ENCODE measurements at regions not wholly inside any gene's neighbourhood (a gene's known extent, or its start where the extent isn't known, plus 50 kb on each side); places are given as distances from the start of the nearest gene placed in this dataset.

GRCh38 chr10:4646547-4646946 lies 179.5 kb upstream of the AKR1E2 start:
- Histone ChIP-seq H3K4me3 (ENCODE audit: low read length) (no peak overlapping the region), H3K9me3 (ENCODE audit: insufficient read depth, low read depth, low read length) (no peaks in the 10 kb centered on the region), H3K27me3 (ENCODE audit: insufficient read depth, low read length) (no peaks in the 10 kb centered on the region), H3K4me1 (ENCODE audit: insufficient read depth, low read length) (no peaks in the 10 kb centered on the region), H3K9ac (ENCODE audit: low read depth, low read length) (no peak overlapping the region), H3K27ac (ENCODE audit: low read length) (no peak overlapping the region), H3K36me3 (ENCODE audit: insufficient read depth, low read depth, low read length) (no peaks in the 10 kb centered on the region)

- no peak overlapping the region for H3K4me3 ChIP-seq (ENCODE audit: low read length)
- H3K9ac ChIP-seq (ENCODE audit: low read depth, low read length): no peak overlapping the region
- no peaks in the 10 kb centered on the region for H3K27me3 ChIP-seq (ENCODE audit: insufficient read depth, low read length)
- H3K9me3 ChIP-seq (ENCODE audit: insufficient read depth, low read depth, low read length): no peaks in the 10 kb centered on the region
- no peaks in the 10 kb centered on the region for H3K36me3 ChIP-seq (ENCODE audit: insufficient read depth, low read depth, low read length)
- no peaks in the 10 kb centered on the region for H3K4me1 ChIP-seq (ENCODE audit: insufficient read depth, low read length)
- no peak overlapping the region for H3K27ac ChIP-seq (ENCODE audit: low read length)
Measured at GRCh38 chr10:4645836-4646235, 180.2 kb upstream of the AKR1E2 start.

- Histone ChIP-seq H3K27me3 (ENCODE audit: insufficient read depth, low read length) (no peaks in the 10 kb centered on the region), H3K9me3 (ENCODE audit: insufficient read depth, low read depth, low read length) (no peaks in the 10 kb centered on the region), H3K4me3 (ENCODE audit: low read length) (no peak overlapping the region), H3K27ac (ENCODE audit: low read length) (no peak overlapping the region), H3K36me3 (ENCODE audit: insufficient read depth, low read depth, low read length) (no peaks in the 10 kb centered on the region), H3K9ac (ENCODE audit: low read depth, low read length) (no peak overlapping the region), H3K4me1 (ENCODE audit: insufficient read depth, low read length) (no peaks in the 10 kb centered on the region)
Measured at GRCh38 chr10:4643471-4643870, 182.5 kb upstream of the AKR1E2 start.

GRCh38 chr10:4639960-4640359 lies 186.0 kb upstream of the AKR1E2 start:
- Histone ChIP-seq H3K9ac (ENCODE audit: low read depth, low read length) (no peak overlapping the region), H3K9me3 (ENCODE audit: insufficient read depth, low read depth, low read length) (no peaks in the 10 kb centered on the region), H3K36me3 (ENCODE audit: insufficient read depth, low read depth, low read length) (no peaks in the 10 kb centered on the region), H3K27me3 (ENCODE audit: insufficient read depth, low read length) (no peaks in the 10 kb centered on the region), H3K4me1 (ENCODE audit: insufficient read depth, low read length) (no peaks in the 10 kb centered on the region), H3K27ac (ENCODE audit: low read length) (no peak overlapping the region), H3K4me3 (ENCODE audit: low read length) (no peak overlapping the region)

- no peaks in the 10 kb centered on the region for H3K27me3 ChIP-seq (ENCODE audit: insufficient read depth, low read length)
- 0 out of 2 replicates have a peak, but pooled peaks cover under 1% of the 10 kb centered on the region for H3K4me1 ChIP-seq (ENCODE audit: insufficient read depth, low read length)
- no peak overlapping the region for H3K9ac ChIP-seq (ENCODE audit: low read depth, low read length)
- no peak overlapping the region for H3K27ac ChIP-seq (ENCODE audit: low read length)
- H3K36me3 ChIP-seq (ENCODE audit: insufficient read depth, low read depth, low read length): no peaks in the 10 kb centered on the region
- H3K9me3 ChIP-seq (ENCODE audit: insufficient read depth, low read depth, low read length): no peaks in the 10 kb centered on the region
- H3K4me3 ChIP-seq (ENCODE audit: low read length): no peak overlapping the region
Measured at GRCh38 chr10:4638099-4638498, 187.9 kb upstream of the AKR1E2 start.

- Histone ChIP-seq H3K9me3 (ENCODE audit: insufficient read depth, low read depth, low read length) (no peaks in the 10 kb centered on the region), H3K4me3 (ENCODE audit: low read length) (no peak overlapping the region), H3K27me3 (ENCODE audit: insufficient read depth, low read length) (no peaks in the 10 kb centered on the region), H3K27ac (ENCODE audit: low read length) (no peak overlapping the region), H3K4me1 (ENCODE audit: insufficient read depth, low read length) (peaks cover 4% of the 10 kb centered on the region; the same call in 1 of the 2 replicates), H3K9ac (ENCODE audit: low read depth, low read length) (no peak overlapping the region), H3K36me3 (ENCODE audit: insufficient read depth, low read depth, low read length) (no peaks in the 10 kb centered on the region)
Measured at GRCh38 chr10:4637657-4638056, 188.3 kb upstream of the AKR1E2 start.

GRCh38 chr10:4635883-4636282 lies 190.1 kb upstream of the AKR1E2 start:
- Histone ChIP-seq H3K9ac (ENCODE audit: low read depth, low read length) (no peak overlapping the region), H3K4me1 (ENCODE audit: insufficient read depth, low read length) (peaks cover 4% of the 10 kb centered on the region; the same call in 1 of the 2 replicates), H3K36me3 (ENCODE audit: insufficient read depth, low read depth, low read length) (no peaks in the 10 kb centered on the region), H3K27ac (ENCODE audit: low read length) (no peak overlapping the region), H3K27me3 (ENCODE audit: insufficient read depth, low read length) (no peaks in the 10 kb centered on the region), H3K9me3 (ENCODE audit: insufficient read depth, low read depth, low read length) (no peaks in the 10 kb centered on the region), H3K4me3 (ENCODE audit: low read length) (no peak overlapping the region)

GRCh38 chr10:4635388-4635787 lies 190.6 kb upstream of the AKR1E2 start:
- H3K4me3 ChIP-seq (ENCODE audit: low read length): no peak overlapping the region
- H3K27me3 ChIP-seq (ENCODE audit: insufficient read depth, low read length): no peaks in the 10 kb centered on the region
- H3K9ac ChIP-seq (ENCODE audit: low read depth, low read length): no peak overlapping the region
- H3K9me3 ChIP-seq (ENCODE audit: insufficient read depth, low read depth, low read length): no peaks in the 10 kb centered on the region
- peaks cover 4% of the 10 kb centered on the region; the same call in 1 of the 2 replicates for H3K4me1 ChIP-seq (ENCODE audit: insufficient read depth, low read length)
- H3K27ac ChIP-seq (ENCODE audit: low read length): no peak overlapping the region
- no peaks in the 10 kb centered on the region for H3K36me3 ChIP-seq (ENCODE audit: insufficient read depth, low read depth, low read length)

GRCh38 chr10:4633776-4634175 lies 192.2 kb upstream of the AKR1E2 start:
- Histone ChIP-seq H3K27ac (ENCODE audit: low read length) (no peak overlapping the region), H3K36me3 (ENCODE audit: insufficient read depth, low read depth, low read length) (no peaks in the 10 kb centered on the region), H3K4me1 (ENCODE audit: insufficient read depth, low read length) (peaks cover 4% of the 10 kb centered on the region; the same call in 1 of the 2 replicates), H3K27me3 (ENCODE audit: insufficient read depth, low read length) (no peaks in the 10 kb centered on the region), H3K9ac (ENCODE audit: low read depth, low read length) (no peak overlapping the region), H3K9me3 (ENCODE audit: insufficient read depth, low read depth, low read length) (no peaks in the 10 kb centered on the region), H3K4me3 (ENCODE audit: low read length) (no peak overlapping the region)

- no peak overlapping the region for H3K9ac ChIP-seq (ENCODE audit: low read depth, low read length)
- no peak overlapping the region for H3K27ac ChIP-seq (ENCODE audit: low read length)
- H3K36me3 ChIP-seq (ENCODE audit: insufficient read depth, low read depth, low read length): no peaks in the 10 kb centered on the region
Measured at GRCh38 chr10:4633186-4633585, 192.8 kb upstream of the AKR1E2 start.

GRCh38 chr10:4632757-4633156 lies 193.2 kb upstream of the AKR1E2 start:
- Histone ChIP-seq H3K27ac (ENCODE audit: low read length) (no peak overlapping the region), H3K4me3 (ENCODE audit: low read length) (no peak overlapping the region), H3K9me3 (ENCODE audit: insufficient read depth, low read depth, low read length) (peaks cover 2% of the 10 kb centered on the region; the same call in 1 of the 2 replicates), H3K36me3 (ENCODE audit: insufficient read depth, low read depth, low read length) (no peaks in the 10 kb centered on the region), H3K4me1 (ENCODE audit: insufficient read depth, low read length) (peaks cover 4% of the 10 kb centered on the region; the same call in 1 of the 2 replicates), H3K27me3 (ENCODE audit: insufficient read depth, low read length) (no peaks in the 10 kb centered on the region), H3K9ac (ENCODE audit: low read depth, low read length) (no peak overlapping the region)

More at GRCh38 chr10:4633186-4633585, 192.8 kb upstream of the AKR1E2 start:
- Histone ChIP-seq H3K4me1 (ENCODE audit: insufficient read depth, low read length) (peaks cover 4% of the 10 kb centered on the region; the same call in 1 of the 2 replicates), H3K4me3 (ENCODE audit: low read length) (no peak overlapping the region), H3K27me3 (ENCODE audit: insufficient read depth, low read length) (no peaks in the 10 kb centered on the region), H3K9me3 (ENCODE audit: insufficient read depth, low read depth, low read length) (no peaks in the 10 kb centered on the region)

GRCh38 chr10:4626919-4627318 lies 199.1 kb upstream of the AKR1E2 start:
- Histone ChIP-seq H3K36me3 (ENCODE audit: insufficient read depth, low read depth, low read length) (no peaks in the 10 kb centered on the region), H3K9ac (ENCODE audit: low read depth, low read length) (no peak overlapping the region), H3K4me3 (ENCODE audit: low read length) (no peak overlapping the region), H3K27me3 (ENCODE audit: insufficient read depth, low read length) (no peaks in the 10 kb centered on the region), H3K4me1 (ENCODE audit: insufficient read depth, low read length) (no peaks in the 10 kb centered on the region), H3K9me3 (ENCODE audit: insufficient read depth, low read depth, low read length) (peaks cover 4% of the 10 kb centered on the region; the same call in 1 of the 2 replicates), H3K27ac (ENCODE audit: low read length) (no peak overlapping the region)
